HepG2 (cell line): ENCODE measurements at regions not wholly inside any gene's neighbourhood (a gene's known extent, or its start where the extent isn't known, plus 50 kb on each side); places are given as distances from the start of the nearest gene placed in this dataset.

Experiments used
- ATAC-seq: fragments of 200-7000 bp; cut with Tn5 transposase; 3 replicates; pipeline ENCODE4 v1.9.1; 2020; ENCODE audit warnings: mild to moderate bottlenecking, moderate library complexity
- BruUV-seq: library from RNA; stranded (reverse); fragments of 400-500 nt; replicated peaks from 2 replicates; lab custom pipeline; 2021; lab: Mats Ljungman, UMichigan
- CTCF ChIA-PET: fragments of 300-600 bp; formaldehyde crosslinking; extraction: SDS; loops from one replicate; lab custom pipeline; 2021; ENCODE audit warnings: low total read pairs, inconsistent platforms, low intra/inter-chr PET ratio; lab: Yijun Ruan, JAX
- POLR2A ChIA-PET: fragments of 350-600 bp; sonication (Branson Sonifier 250); formaldehyde crosslinking; loops from one replicate; lab custom pipeline; 2020; ENCODE audit warnings: antibody characterized with exemption, inconsistent platforms; lab: Yijun Ruan, JAX
- DNase-seq: peaks from one replicate; pipeline ENCODE4 v3.0.0-alpha.2; 2015; ENCODE audit warnings: low spot score
- FAIRE-seq: peaks from 3 replicates; lab custom pipeline; 2011; peaks lifted over from hg19 to GRCh38; lab: Jason Lieb, UNC
- H2AFZ ChIP-seq: one replicate; pipeline ENCODE4 v1.6.1; 2011; ENCODE audit warnings: low read length, inconsistent platforms
- H3K27ac ChIP-seq: fragments of 300-600 bp; 3 replicates; pipeline ENCODE4 v1.8.0; 2011; ENCODE audit warnings: mixed run types, mild to moderate bottlenecking, mixed read lengths, low read length, inconsistent platforms; ENCODE audit not compliant: insufficient read depth; ENCODE audit errors: extremely low read length
- H3K27me3 ChIP-seq, 2 experiments: fragments of 200-600 bp in 1 of 2; 2 replicates in 1 of 2; 3 replicates in 1 of 2; pipeline versions ENCODE4 v1.6.0 to v1.8.0; 2011; ENCODE audit warnings: low read length in 2 of 2, mild to moderate bottlenecking in 2 of 2, moderate library complexity in 2 of 2, inconsistent platforms in 1 of 2; ENCODE audit not compliant: insufficient read depth in 2 of 2, control insufficient read depth in 1 of 2
- H3K36me3 ChIP-seq, 2 experiments: fragments of 200-600 bp in 1 of 2; replicated peaks in 1 of 2; 2 replicates in 1 of 2; 3 replicates in 1 of 2; pipeline versions ENCODE4 v1.5.1 to v1.8.0; 2011; ENCODE audit warnings: low read length in 2 of 2, inconsistent platforms in 1 of 2; ENCODE audit not compliant: insufficient read depth in 2 of 2, control insufficient read depth in 1 of 2
- H3K4me1 ChIP-seq: 2 replicates; pipeline ENCODE4 v1.5.1; 2012; ENCODE audit warnings: low read length, inconsistent platforms; ENCODE audit not compliant: insufficient read depth
- H3K4me2 ChIP-seq: 2 replicates; pipeline ENCODE4 v1.6.0; 2011; ENCODE audit warnings: low read depth, low read length, inconsistent platforms
- H3K4me3 ChIP-seq, 3 experiments: fragments of 200-600 bp in 1 of 3; sonication (generic), shearing (Covaris generic) in 1 of 3; replicated peaks in 1 of 3; 2 replicates each; pipeline ENCODE4 v1.5.1; 2011 to 2016; ENCODE audit warnings: low read length in 3 of 3, inconsistent platforms in 2 of 3, low read depth in 2 of 3, mild to moderate bottlenecking in 2 of 3, control low read depth in 1 of 3, mixed read lengths in 1 of 3; ENCODE audit not compliant: insufficient read depth in 1 of 3
- H3K79me2 ChIP-seq: one replicate; pipeline ENCODE4 v1.6.1; 2011; ENCODE audit warnings: low read length, inconsistent platforms; ENCODE audit not compliant: insufficient read depth
- H3K9ac ChIP-seq: 2 replicates; pipeline ENCODE4 v1.6.0; 2011; ENCODE audit warnings: mild to moderate bottlenecking, low read depth, low read length, inconsistent platforms; ENCODE audit not compliant: insufficient read depth
- H3K9me3 ChIP-seq: 2 replicates; pipeline ENCODE4 v1.5.1; 2012; ENCODE audit warnings: mild to moderate bottlenecking, low read length
- H4K20me1 ChIP-seq: 2 replicates; pipeline ENCODE4 v1.6.0; 2011; ENCODE audit warnings: inconsistent platforms, mild to moderate bottlenecking, low read length, moderate library complexity; ENCODE audit not compliant: insufficient read depth
- CEBPB ChIP-seq: IDR thresholded peaks from 2 replicates; pipeline ENCODE4 v1.6.1; 2011; ENCODE audit warnings: low read depth, low read length, improper control_type of control experiment, borderline replicate concordance
- ELF4 ChIP-seq: sonication (generic); formaldehyde crosslinking; IDR thresholded peaks from 2 replicates; pipeline ENCODE4 v1.5.0; 2020; ENCODE audit warnings: missing genetic modification reagents, mild to moderate bottlenecking, moderate library complexity, borderline replicate concordance
- KDM5A ChIP-seq: fragments of 200-600 bp; sonication (generic); IDR thresholded peaks from 2 replicates; pipeline ENCODE4 v1.7.0; 2018; ENCODE audit warnings: antibody characterized with exemption, mild to moderate bottlenecking, low read length, borderline replicate concordance
- KLF13 ChIP-seq: sonication (generic); formaldehyde crosslinking; IDR thresholded peaks from 2 replicates; pipeline ENCODE4 v1.4.0; 2020; ENCODE audit warnings: mild to moderate bottlenecking, missing genetic modification reagents
- MTA3 ChIP-seq: sonication (generic); formaldehyde crosslinking; IDR thresholded peaks from 2 replicates; pipeline ENCODE4 v1.4.0; 2020; ENCODE audit warnings: missing genetic modification reagents
- NFIB ChIP-seq: sonication (generic); formaldehyde crosslinking; IDR thresholded peaks from 2 replicates; pipeline ENCODE4 v1.9.0; 2021; ENCODE audit warnings: missing genetic modification reagents, mild to moderate bottlenecking, borderline replicate concordance
- NFYB ChIP-seq: sonication (generic); formaldehyde crosslinking; IDR thresholded peaks from 2 replicates; pipeline ENCODE4 v1.4.0; 2020; ENCODE audit warnings: missing genetic modification reagents
- PRPF4 ChIP-seq: fragments of 200-400 bp; formaldehyde crosslinking; IDR thresholded peaks from 2 replicates; pipeline ENCODE4 v1.6.1; 2016; ENCODE audit warnings: low read length, low read depth; ENCODE audit not compliant: poor library complexity, severe bottlenecking
- SOX5 ChIP-seq: IDR thresholded peaks from 2 replicates; pipeline ENCODE4 v1.6.1; 2016; ENCODE audit warnings: borderline replicate concordance
- TBX2 ChIP-seq: sonication (generic); formaldehyde crosslinking; IDR thresholded peaks from 2 replicates; pipeline ENCODE4 v1.5.0; 2020; ENCODE audit warnings: missing genetic modification reagents, mild to moderate bottlenecking, borderline replicate concordance
- ZNF598 ChIP-seq: sonication (generic); formaldehyde crosslinking; IDR thresholded peaks from 2 replicates; pipeline ENCODE4 v1.5.1; 2020; ENCODE audit warnings: mild to moderate bottlenecking, missing genetic modification reagents, borderline replicate concordance
- ZNF775 ChIP-seq: sonication (generic); formaldehyde crosslinking; IDR thresholded peaks from 2 replicates; pipeline ENCODE4 v1.4.0; 2020; ENCODE audit warnings: missing genetic modification reagents, mild to moderate bottlenecking, moderate library complexity, borderline replicate concordance
- WGBS: methylation state at CpG from one replicate; pipeline ENCODE4 v1.1.6; 2017; ENCODE audit warnings: low lambda C conversion rate; 5-methylcytosine and 5-hydroxymethylcytosine counted together
- in situ Hi-C: cut with HindIII; loops from 2 replicates; pipeline ENCODE4 v1.10.0; 2017; ENCODE audit warnings: low pct_unique_long_range_greater_than_20kb; ENCODE audit not compliant: extremely low pct_ligation_motif_present
- intact Hi-C: fragments of 100-400 bp; cut with micrococcal nuclease; formaldehyde crosslinking; loops from one replicate; pipeline ENCODE4 v1.10.0; 2022; ENCODE audit not compliant: unreplicated experiment
- TF ChIP-seq, protein P1 (sequence below): IDR thresholded peaks from 2 replicates; pipeline ENCODE4 v1.6.1; 2016; ENCODE audit warnings: low read depth, missing genetic modification reagents, missing compliant biosample characterization

- no peaks in the 10 kb centered on the region for H3K9me3 ChIP-seq
- no peaks in the 10 kb centered on the region for H3K79me2 ChIP-seq
- POLR2A ChIA-PET = no interaction called here
- CTCF ChIA-PET = interaction anchor here (1.7 kb wide), 1 partner anchor 180 kb away, joined by 3 read pairs; no protein-coding TSS in a partner anchor
- TF ChIP-seq ZNF775 (CRISPR knock-in tag) (no peak), SOX5 (CRISPR knock-in tag) (no peak), NFYB (CRISPR knock-in tag) (no peak), CEBPB (no peak), TBX2 (CRISPR knock-in tag) (no peak), MTA3 (CRISPR knock-in tag) (no peak), KDM5A (no peak), PRPF4 (no peak), ELF4 (no peak), ZNF598 (CRISPR knock-in tag) (no peak), NFIB (CRISPR knock-in tag) (no peak), KLF13 (CRISPR knock-in tag) (no peak)
- TF ChIP-seq, protein P1, sequence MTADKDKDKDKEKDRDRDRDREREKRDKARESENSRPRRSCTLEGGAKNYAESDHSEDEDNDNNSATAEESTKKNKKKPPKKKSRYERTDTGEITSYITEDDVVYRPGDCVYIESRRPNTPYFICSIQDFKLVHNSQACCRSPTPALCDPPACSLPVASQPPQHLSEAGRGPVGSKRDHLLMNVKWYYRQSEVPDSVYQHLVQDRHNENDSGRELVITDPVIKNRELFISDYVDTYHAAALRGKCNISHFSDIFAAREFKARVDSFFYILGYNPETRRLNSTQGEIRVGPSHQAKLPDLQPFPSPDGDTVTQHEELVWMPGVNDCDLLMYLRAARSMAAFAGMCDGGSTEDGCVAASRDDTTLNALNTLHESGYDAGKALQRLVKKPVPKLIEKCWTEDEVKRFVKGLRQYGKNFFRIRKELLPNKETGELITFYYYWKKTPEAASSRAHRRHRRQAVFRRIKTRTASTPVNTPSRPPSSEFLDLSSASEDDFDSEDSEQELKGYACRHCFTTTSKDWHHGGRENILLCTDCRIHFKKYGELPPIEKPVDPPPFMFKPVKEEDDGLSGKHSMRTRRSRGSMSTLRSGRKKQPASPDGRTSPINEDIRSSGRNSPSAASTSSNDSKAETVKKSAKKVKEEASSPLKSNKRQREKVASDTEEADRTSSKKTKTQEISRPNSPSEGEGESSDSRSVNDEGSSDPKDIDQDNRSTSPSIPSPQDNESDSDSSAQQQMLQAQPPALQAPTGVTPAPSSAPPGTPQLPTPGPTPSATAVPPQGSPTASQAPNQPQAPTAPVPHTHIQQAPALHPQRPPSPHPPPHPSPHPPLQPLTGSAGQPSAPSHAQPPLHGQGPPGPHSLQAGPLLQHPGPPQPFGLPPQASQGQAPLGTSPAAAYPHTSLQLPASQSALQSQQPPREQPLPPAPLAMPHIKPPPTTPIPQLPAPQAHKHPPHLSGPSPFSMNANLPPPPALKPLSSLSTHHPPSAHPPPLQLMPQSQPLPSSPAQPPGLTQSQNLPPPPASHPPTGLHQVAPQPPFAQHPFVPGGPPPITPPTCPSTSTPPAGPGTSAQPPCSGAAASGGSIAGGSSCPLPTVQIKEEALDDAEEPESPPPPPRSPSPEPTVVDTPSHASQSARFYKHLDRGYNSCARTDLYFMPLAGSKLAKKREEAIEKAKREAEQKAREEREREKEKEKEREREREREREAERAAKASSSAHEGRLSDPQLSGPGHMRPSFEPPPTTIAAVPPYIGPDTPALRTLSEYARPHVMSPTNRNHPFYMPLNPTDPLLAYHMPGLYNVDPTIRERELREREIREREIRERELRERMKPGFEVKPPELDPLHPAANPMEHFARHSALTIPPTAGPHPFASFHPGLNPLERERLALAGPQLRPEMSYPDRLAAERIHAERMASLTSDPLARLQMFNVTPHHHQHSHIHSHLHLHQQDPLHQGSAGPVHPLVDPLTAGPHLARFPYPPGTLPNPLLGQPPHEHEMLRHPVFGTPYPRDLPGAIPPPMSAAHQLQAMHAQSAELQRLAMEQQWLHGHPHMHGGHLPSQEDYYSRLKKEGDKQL (CRISPR knock-in tag) = no peak
- TF ChIP-seq, all 625 proteins: peak for 0
- H3K27me3 ChIP-seq = peaks cover 0 to 15% of the 10 kb centered on the region in 2 experiments; a peak in 3 of 5 replicates
- FAIRE-seq (no peak), DNase-seq (no peak), ATAC-seq (no peak)
- H4K20me1 ChIP-seq = no peaks in the 10 kb centered on the region
- no peaks in the 10 kb centered on the region for H3K36me3 ChIP-seq
- in situ Hi-C loops = no loop called here
- H2AFZ ChIP-seq = no peak overlapping the region
- intact Hi-C loops = loop anchor here (10.0 kb wide), 1 partner anchor 381 kb away; no protein-coding TSS in a partner anchor
- H3K4me2 ChIP-seq = no peak overlapping the region
- no TSS peak for BruUV-seq
- H3K4me3 ChIP-seq = no peak overlapping the region
- no peaks in the 10 kb centered on the region for H3K4me1 ChIP-seq
- WGBS = 74% methylated on average over 3 of the region's 3 CpGs
- H3K9ac ChIP-seq = no peak overlapping the region
- H3K27ac ChIP-seq = no peak overlapping the region
Measured at GRCh38 chr10:78426181-78426580, 392.5 kb downstream of the RPS24 start.
